ENCODE measurements at regions not wholly inside any gene's neighbourhood (a gene's known extent, or its start where the extent isn't known, plus 50 kb on each side); places are given as distances from the start of the nearest gene placed in this dataset.

DNA sequence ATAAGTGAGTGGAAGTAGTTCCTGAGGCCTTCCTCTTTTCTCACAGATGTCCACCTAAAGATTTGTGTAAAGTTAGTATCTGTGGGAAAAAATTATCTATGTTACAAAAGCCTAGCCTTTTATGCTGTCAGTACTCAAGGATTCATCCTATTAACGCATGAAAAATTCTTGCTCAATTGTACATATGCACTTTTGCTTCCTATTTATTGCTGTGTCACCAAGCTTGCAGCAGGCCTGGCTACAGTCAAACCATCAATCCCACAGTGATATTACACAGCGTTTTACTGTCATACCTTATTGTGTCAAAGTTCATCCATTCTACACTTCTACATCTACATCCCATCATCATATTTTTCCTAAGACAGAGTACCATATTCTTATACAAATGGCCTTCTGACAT, 151.1 kb upstream of the PLN start:
- DNase-seq: no peak
- H3K4me3 ChIP-seq (ENCODE audit: low read depth, low read length): no peak overlapping the region
- H3K27ac ChIP-seq: no peak overlapping the region
- H3K36me3 ChIP-seq: no peaks in the 10 kb centered on the region
- H3K9me3 ChIP-seq (ENCODE audit: severe bottlenecking): no peaks in the 10 kb centered on the region
- TF ChIP-seq, protein P1, sequence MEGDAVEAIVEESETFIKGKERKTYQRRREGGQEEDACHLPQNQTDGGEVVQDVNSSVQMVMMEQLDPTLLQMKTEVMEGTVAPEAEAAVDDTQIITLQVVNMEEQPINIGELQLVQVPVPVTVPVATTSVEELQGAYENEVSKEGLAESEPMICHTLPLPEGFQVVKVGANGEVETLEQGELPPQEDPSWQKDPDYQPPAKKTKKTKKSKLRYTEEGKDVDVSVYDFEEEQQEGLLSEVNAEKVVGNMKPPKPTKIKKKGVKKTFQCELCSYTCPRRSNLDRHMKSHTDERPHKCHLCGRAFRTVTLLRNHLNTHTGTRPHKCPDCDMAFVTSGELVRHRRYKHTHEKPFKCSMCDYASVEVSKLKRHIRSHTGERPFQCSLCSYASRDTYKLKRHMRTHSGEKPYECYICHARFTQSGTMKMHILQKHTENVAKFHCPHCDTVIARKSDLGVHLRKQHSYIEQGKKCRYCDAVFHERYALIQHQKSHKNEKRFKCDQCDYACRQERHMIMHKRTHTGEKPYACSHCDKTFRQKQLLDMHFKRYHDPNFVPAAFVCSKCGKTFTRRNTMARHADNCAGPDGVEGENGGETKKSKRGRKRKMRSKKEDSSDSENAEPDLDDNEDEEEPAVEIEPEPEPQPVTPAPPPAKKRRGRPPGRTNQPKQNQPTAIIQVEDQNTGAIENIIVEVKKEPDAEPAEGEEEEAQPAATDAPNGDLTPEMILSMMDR (IDR thresholded peaks at IDR 0.05; ENCODE audit: low read depth, low read length): no peak
- no peaks in the 10 kb centered on the region for H3K27me3 ChIP-seq (ENCODE audit: insufficient read depth, low read depth, severe bottlenecking)

DNA sequence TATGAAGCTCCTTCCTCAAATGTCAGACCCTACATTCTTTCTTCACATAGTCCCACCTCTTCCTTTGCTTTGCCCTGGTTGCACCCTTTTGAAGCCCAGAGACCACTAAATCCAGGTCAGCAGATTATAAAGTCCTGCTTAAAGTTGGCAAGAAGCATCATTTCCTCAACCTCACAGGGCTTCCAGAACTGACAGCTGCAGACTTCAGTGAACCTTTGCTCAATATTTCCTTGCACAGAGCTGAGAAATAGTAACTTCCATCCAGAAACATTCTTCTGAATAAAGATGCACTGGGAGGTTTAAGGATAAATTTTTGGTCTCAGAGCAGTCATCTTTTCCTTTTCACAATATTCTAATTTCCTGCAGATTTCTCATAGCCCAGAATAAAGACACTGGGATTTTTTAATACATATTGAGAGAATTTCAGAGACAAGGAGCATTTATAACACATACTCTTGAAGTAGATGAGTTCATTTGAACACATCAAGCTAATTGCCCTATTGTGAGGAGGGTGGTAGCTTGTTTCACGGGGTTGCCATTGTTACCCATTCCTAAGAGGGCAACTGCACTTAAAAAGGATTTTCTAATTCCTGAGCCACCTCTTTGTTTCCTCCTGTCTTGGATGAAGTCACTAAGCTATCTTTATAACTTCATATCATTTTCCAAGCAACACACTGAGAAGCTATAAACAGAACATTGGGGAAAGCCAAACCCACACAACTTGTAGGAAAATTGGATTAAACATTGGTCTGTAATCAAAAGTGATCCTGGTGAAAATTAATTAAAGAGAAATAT, 150.2 kb upstream of the PLN start:
- no peak overlapping the region for H3K27ac ChIP-seq
- no peaks in the 10 kb centered on the region for H3K9me3 ChIP-seq (ENCODE audit: severe bottlenecking)
- H3K4me3 ChIP-seq (ENCODE audit: low read depth, low read length): no peak overlapping the region
- TF ChIP-seq, protein P1 (IDR thresholded peaks at IDR 0.05; ENCODE audit: low read depth, low read length): no peak
- H3K27me3 ChIP-seq (ENCODE audit: insufficient read depth, low read depth, severe bottlenecking): no peaks in the 10 kb centered on the region
- H3K36me3 ChIP-seq: no peaks in the 10 kb centered on the region
- no peak for DNase-seq

DNA sequence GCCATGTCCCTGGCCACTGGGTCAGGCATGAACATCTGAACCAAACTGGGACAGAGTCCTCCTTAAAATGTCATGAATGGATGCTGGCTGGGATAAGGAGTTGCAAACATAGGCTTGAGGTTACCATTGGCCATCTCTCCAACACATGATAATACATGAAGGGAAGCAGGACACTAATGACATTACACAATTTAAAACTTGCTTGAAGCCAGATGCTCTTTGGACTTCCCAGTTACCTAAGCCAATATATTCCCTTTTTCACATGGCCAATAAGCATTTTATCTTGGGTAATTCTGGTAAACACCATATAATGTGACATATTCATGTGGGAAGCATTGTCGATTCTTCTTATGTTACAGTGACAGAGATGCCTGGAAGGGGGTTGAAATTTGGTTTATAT, 148.0 kb upstream of the PLN start:
- H3K36me3 ChIP-seq: no peaks in the 10 kb centered on the region
- no peaks in the 10 kb centered on the region for H3K27me3 ChIP-seq (ENCODE audit: insufficient read depth, low read depth, severe bottlenecking)
- H3K27ac ChIP-seq: no peak overlapping the region
- no peak for DNase-seq
- TF ChIP-seq, protein P1 (IDR thresholded peaks at IDR 0.05; ENCODE audit: low read depth, low read length): no peak
- no peak overlapping the region for H3K4me3 ChIP-seq (ENCODE audit: low read depth, low read length)
- no peaks in the 10 kb centered on the region for H3K9me3 ChIP-seq (ENCODE audit: severe bottlenecking)

DNA sequence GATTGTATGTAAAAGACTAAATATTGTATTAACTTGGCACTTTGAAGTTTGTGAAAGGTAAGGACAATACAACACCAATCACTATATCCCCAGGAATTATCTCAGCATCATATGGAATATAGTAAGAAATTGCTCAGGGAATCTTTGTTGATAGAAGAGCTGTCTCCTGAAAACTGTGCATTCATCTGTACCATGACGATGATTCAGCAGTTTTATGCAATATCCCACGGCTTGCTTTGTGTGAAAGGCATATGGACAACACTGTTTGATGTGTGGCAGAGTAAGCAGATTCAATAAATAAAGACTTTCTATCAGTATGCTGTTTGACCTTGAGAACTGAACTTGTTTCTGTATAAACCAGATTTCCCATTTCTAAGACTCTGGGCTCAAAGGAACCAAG, 147.5 kb upstream of the PLN start:
- TF ChIP-seq, protein P1 (IDR thresholded peaks at IDR 0.05; ENCODE audit: low read depth, low read length): no peak
- Histone ChIP-seq H3K4me3 (ENCODE audit: low read depth, low read length) (no peak overlapping the region), H3K27ac (no peak overlapping the region), H3K9me3 (ENCODE audit: severe bottlenecking) (no peaks in the 10 kb centered on the region), H3K36me3 (no peaks in the 10 kb centered on the region), H3K27me3 (ENCODE audit: insufficient read depth, low read depth, severe bottlenecking) (no peaks in the 10 kb centered on the region)
- DNase-seq: no peak

- TF ChIP-seq, protein P1 (IDR thresholded peaks at IDR 0.05; ENCODE audit: low read depth, low read length): no peak
- H3K9me3 ChIP-seq (ENCODE audit: severe bottlenecking): no peaks in the 10 kb centered on the region
- H3K36me3 ChIP-seq: no peaks in the 10 kb centered on the region
- no peaks in the 10 kb centered on the region for H3K27me3 ChIP-seq (ENCODE audit: insufficient read depth, low read depth, severe bottlenecking)
- H3K27ac ChIP-seq: no peak overlapping the region
- no peak overlapping the region for H3K4me3 ChIP-seq (ENCODE audit: low read depth, low read length)
- DNase-seq: no peak
These were observed 146.6 kb upstream of the PLN start for GRCh38 chr6:118401325-118401975.
